ENCODE measurements at regions not wholly inside any gene's neighbourhood (a gene's known extent, or its start where the extent isn't known, plus 50 kb on each side); places are given as distances from the start of the nearest gene placed in this dataset.

DNA sequence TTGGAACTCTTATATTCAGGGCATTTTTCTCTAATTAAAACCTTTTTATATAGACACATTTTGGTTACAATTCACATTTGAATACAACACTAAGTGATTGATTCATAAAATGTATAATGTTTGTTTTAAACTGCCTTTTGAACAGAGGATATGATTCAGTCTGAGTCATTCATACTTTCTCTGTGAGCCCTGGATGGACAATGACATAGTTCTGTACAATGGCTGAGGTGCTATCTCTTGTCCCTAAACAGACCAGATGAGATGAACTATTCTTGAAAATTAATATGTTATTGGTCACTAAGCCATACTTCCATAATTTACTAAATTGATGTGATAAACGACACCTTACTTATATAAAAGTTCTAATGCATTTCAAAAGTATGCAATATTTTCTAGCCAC is 199.7 kb upstream of the ATXN7L3B start:
- no peak overlapping the region for H3K27ac ChIP-seq (ENCODE audit: insufficient read length, low read depth, low read length)
- no peak overlapping the region for H2BK15ac ChIP-seq (ENCODE audit: low read depth, low read length)
- H3K27me3 ChIP-seq (ENCODE audit: insufficient read depth, low read length): no peaks in the 10 kb centered on the region
- no peak overlapping the region for H3K23ac ChIP-seq (ENCODE audit: insufficient read length, low read depth, low read length)
- no peak overlapping the region for H4K8ac ChIP-seq (replicated peaks; ENCODE audit: insufficient read length, low read depth, low read length)
- no peaks in the 10 kb centered on the region for H3K79me2 ChIP-seq (ENCODE audit: insufficient read depth, low read length)
- no peaks in the 10 kb centered on the region for H3K9me3 Mint-ChIP-seq
- no peak overlapping the region for H2BK12ac ChIP-seq (ENCODE audit: insufficient read length, low read depth, low read length)
- no peak overlapping the region for H2BK20ac ChIP-seq (ENCODE audit: low read depth, low read length, poor library complexity, severe bottlenecking)
- H3K27ac Mint-ChIP-seq: no peak overlapping the region
- H3K4me2 ChIP-seq (ENCODE audit: insufficient read depth, insufficient read length, low read length): no peak overlapping the region
- H4K20me1 ChIP-seq (ENCODE audit: control insufficient read depth, insufficient read depth, insufficient read length): no peaks in the 10 kb centered on the region
- H3K27me3 Mint-ChIP-seq (ENCODE audit: low read depth): no peaks in the 10 kb centered on the region
- no peaks in the 10 kb centered on the region for H3K4me1 ChIP-seq (ENCODE audit: insufficient read depth, low read length)
- H3K4me1 Mint-ChIP-seq: peaks cover 9 to 10% of the 10 kb centered on the region in 2 experiments
- TF ChIP-seq, protein P1, sequence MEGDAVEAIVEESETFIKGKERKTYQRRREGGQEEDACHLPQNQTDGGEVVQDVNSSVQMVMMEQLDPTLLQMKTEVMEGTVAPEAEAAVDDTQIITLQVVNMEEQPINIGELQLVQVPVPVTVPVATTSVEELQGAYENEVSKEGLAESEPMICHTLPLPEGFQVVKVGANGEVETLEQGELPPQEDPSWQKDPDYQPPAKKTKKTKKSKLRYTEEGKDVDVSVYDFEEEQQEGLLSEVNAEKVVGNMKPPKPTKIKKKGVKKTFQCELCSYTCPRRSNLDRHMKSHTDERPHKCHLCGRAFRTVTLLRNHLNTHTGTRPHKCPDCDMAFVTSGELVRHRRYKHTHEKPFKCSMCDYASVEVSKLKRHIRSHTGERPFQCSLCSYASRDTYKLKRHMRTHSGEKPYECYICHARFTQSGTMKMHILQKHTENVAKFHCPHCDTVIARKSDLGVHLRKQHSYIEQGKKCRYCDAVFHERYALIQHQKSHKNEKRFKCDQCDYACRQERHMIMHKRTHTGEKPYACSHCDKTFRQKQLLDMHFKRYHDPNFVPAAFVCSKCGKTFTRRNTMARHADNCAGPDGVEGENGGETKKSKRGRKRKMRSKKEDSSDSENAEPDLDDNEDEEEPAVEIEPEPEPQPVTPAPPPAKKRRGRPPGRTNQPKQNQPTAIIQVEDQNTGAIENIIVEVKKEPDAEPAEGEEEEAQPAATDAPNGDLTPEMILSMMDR (conservative IDR thresholded peaks at IDR 0.05): no peak
- no peak overlapping the region for H3K9ac ChIP-seq (ENCODE audit: extremely low read depth, insufficient read length, low read length)
- no peaks in the 10 kb centered on the region for H3K9me3 ChIP-seq (ENCODE audit: control insufficient read depth, low read depth, low read length)
- no peak for DNase-seq
- H4K5ac ChIP-seq (ENCODE audit: insufficient read length, low read depth, low read length): no peak overlapping the region
- no CpG with 5 or more reads among the region's 1 CpG for WGBS (ENCODE audit: extremely low coverage, insufficient read length, low lambda C conversion rate)
- no peak overlapping the region for H3K4ac ChIP-seq (ENCODE audit: low read depth, low read length)
- no peak overlapping the region for H3T11ph ChIP-seq (ENCODE audit: low read length)
- no peak overlapping the region for H2AK5ac ChIP-seq (ENCODE audit: insufficient read length, low read length)
- H3K56ac ChIP-seq (ENCODE audit: insufficient read length, low read depth, low read length): no peak overlapping the region
- no peak overlapping the region for H3K18ac ChIP-seq (ENCODE audit: insufficient read length, low read depth, low read length)
- H2BK120ac ChIP-seq (ENCODE audit: low read depth, low read length, poor library complexity, severe bottlenecking): no peak overlapping the region
- H2BK5ac ChIP-seq (ENCODE audit: insufficient read length, low read length): no peak overlapping the region
- H3K4me3 Mint-ChIP-seq: no peak overlapping the region
- H3K14ac ChIP-seq (ENCODE audit: insufficient read depth, low read length): no peak overlapping the region
- H4K91ac ChIP-seq (ENCODE audit: insufficient read length, low read depth, low read length): no peak overlapping the region
- H3K23me2 ChIP-seq (ENCODE audit: insufficient read length, low read depth, low read length, poor library complexity, severe bottlenecking): no peaks in the 10 kb centered on the region
- H2AFZ ChIP-seq (ENCODE audit: low read length): no peak overlapping the region
- H3K36me3 Mint-ChIP-seq (ENCODE audit: insufficient read depth in 1 of 3, low read depth in 3 of 3): no peaks in the 10 kb centered on the region
- no peaks in the 10 kb centered on the region for H3K79me1 ChIP-seq (ENCODE audit: insufficient read depth, low read depth, low read length, poor library complexity, severe bottlenecking)

Data from H9 (cell line).